ENCODE measurements at regions not wholly inside any gene's neighbourhood (a gene's known extent, or its start where the extent isn't known, plus 50 kb on each side); places are given as distances from the start of the nearest gene placed in this dataset.

DNA sequence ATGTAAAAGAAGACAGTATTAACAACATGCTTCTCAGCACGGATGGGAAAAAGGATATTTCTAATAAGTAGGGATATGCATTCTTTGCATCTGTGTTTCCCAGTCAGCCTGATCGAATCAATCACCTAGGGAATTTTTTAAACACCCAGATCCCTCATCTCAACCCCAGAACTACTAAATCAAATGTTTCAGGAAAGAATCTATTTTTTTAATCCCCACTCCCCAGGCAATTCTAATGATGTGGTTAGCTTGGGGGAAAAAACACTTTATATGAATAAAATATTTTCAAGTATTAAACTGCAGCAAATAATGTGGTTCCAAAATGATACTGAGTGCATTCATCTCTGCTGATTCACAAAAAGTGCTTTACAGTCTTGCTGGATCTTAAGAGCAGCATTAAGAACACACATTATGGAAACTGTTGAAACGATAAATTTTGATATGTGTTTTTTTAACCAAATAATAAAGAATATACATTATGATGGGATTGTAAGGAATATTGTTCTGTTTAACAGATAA, 68.7 kb upstream of the GUCY1A1 start:
- TF ChIP-seq CTCF (optimal IDR thresholded peaks at IDR 0.05 in 1 of 3, IDR thresholded peaks at IDR 0.05 in 1 of 3, conservative IDR thresholded peaks at IDR 0.05 in 1 of 3; ENCODE audit: extremely low read depth in 1 of 3, insufficient read depth in 2 of 3, low read length in 3 of 3) (no peak), EZH2 (IDR thresholded peaks at IDR 0.05; ENCODE audit: low read length) (no peak)
